HepG2 (cell line): ENCODE measurements at regions not wholly inside any gene's neighbourhood (a gene's known extent, or its start where the extent isn't known, plus 50 kb on each side); places are given as distances from the start of the nearest gene placed in this dataset.

ENCODE experiments used
- ATAC-seq: fragments of 200-7000 bp; cut with Tn5 transposase; 3 replicates; pipeline ENCODE4 v1.9.1; 2020; ENCODE audit warnings: mild to moderate bottlenecking, moderate library complexity
- BruUV-seq: library from RNA; stranded (reverse); fragments of 400-500 nt; replicated peaks from 2 replicates; lab custom pipeline; 2021; lab: Mats Ljungman, UMichigan
- CTCF ChIA-PET: fragments of 300-600 bp; formaldehyde crosslinking; extraction: SDS; loops from one replicate; lab custom pipeline; 2021; ENCODE audit warnings: low total read pairs, inconsistent platforms, low intra/inter-chr PET ratio; lab: Yijun Ruan, JAX
- POLR2A ChIA-PET: fragments of 350-600 bp; sonication (Branson Sonifier 250); formaldehyde crosslinking; loops from one replicate; lab custom pipeline; 2020; ENCODE audit warnings: antibody characterized with exemption, inconsistent platforms; lab: Yijun Ruan, JAX
- DNase-seq: peaks from one replicate; pipeline ENCODE4 v3.0.0-alpha.2; 2015; ENCODE audit warnings: low spot score
- FAIRE-seq: peaks from 3 replicates; lab custom pipeline; 2011; peaks lifted over from hg19 to GRCh38; lab: Jason Lieb, UNC
- H2AFZ ChIP-seq: one replicate; pipeline ENCODE4 v1.6.1; 2011; ENCODE audit warnings: low read length, inconsistent platforms
- H3K27ac ChIP-seq: fragments of 300-600 bp; 3 replicates; pipeline ENCODE4 v1.8.0; 2011; ENCODE audit warnings: mixed run types, mild to moderate bottlenecking, mixed read lengths, low read length, inconsistent platforms; ENCODE audit not compliant: insufficient read depth; ENCODE audit errors: extremely low read length
- H3K27me3 ChIP-seq, 2 experiments: fragments of 200-600 bp in 1 of 2; 2 replicates in 1 of 2; 3 replicates in 1 of 2; pipeline versions ENCODE4 v1.6.0 to v1.8.0; 2011; ENCODE audit warnings: low read length in 2 of 2, mild to moderate bottlenecking in 2 of 2, moderate library complexity in 2 of 2, inconsistent platforms in 1 of 2; ENCODE audit not compliant: insufficient read depth in 2 of 2, control insufficient read depth in 1 of 2
- H3K36me3 ChIP-seq, 2 experiments: fragments of 200-600 bp in 1 of 2; replicated peaks in 1 of 2; 2 replicates in 1 of 2; 3 replicates in 1 of 2; pipeline versions ENCODE4 v1.5.1 to v1.8.0; 2011; ENCODE audit warnings: low read length in 2 of 2, inconsistent platforms in 1 of 2; ENCODE audit not compliant: insufficient read depth in 2 of 2, control insufficient read depth in 1 of 2
- H3K4me1 ChIP-seq: 2 replicates; pipeline ENCODE4 v1.5.1; 2012; ENCODE audit warnings: low read length, inconsistent platforms; ENCODE audit not compliant: insufficient read depth
- H3K4me2 ChIP-seq: 2 replicates; pipeline ENCODE4 v1.6.0; 2011; ENCODE audit warnings: low read depth, low read length, inconsistent platforms
- H3K4me3 ChIP-seq, 3 experiments: fragments of 200-600 bp in 1 of 3; sonication (generic), shearing (Covaris generic) in 1 of 3; replicated peaks in 1 of 3; 2 replicates each; pipeline ENCODE4 v1.5.1; 2011 to 2016; ENCODE audit warnings: low read length in 3 of 3, inconsistent platforms in 2 of 3, low read depth in 2 of 3, mild to moderate bottlenecking in 2 of 3, control low read depth in 1 of 3, mixed read lengths in 1 of 3; ENCODE audit not compliant: insufficient read depth in 1 of 3
- H3K79me2 ChIP-seq: one replicate; pipeline ENCODE4 v1.6.1; 2011; ENCODE audit warnings: low read length, inconsistent platforms; ENCODE audit not compliant: insufficient read depth
- H3K9ac ChIP-seq: 2 replicates; pipeline ENCODE4 v1.6.0; 2011; ENCODE audit warnings: mild to moderate bottlenecking, low read depth, low read length, inconsistent platforms; ENCODE audit not compliant: insufficient read depth
- H3K9me3 ChIP-seq: 2 replicates; pipeline ENCODE4 v1.5.1; 2012; ENCODE audit warnings: mild to moderate bottlenecking, low read length
- H4K20me1 ChIP-seq: 2 replicates; pipeline ENCODE4 v1.6.0; 2011; ENCODE audit warnings: inconsistent platforms, mild to moderate bottlenecking, low read length, moderate library complexity; ENCODE audit not compliant: insufficient read depth
- EHMT2 ChIP-seq: fragments of 200-600 bp; sonication (generic); IDR thresholded peaks from 2 replicates; pipeline ENCODE4 v1.7.0; 2017; ENCODE audit warnings: antibody characterized with exemption, low read depth, low read length, borderline replicate concordance
- ISX ChIP-seq: sonication (generic); formaldehyde crosslinking; conservative IDR thresholded peaks from 2 replicates; pipeline ENCODE4 v1.5.0; 2020; ENCODE audit warnings: missing genetic modification reagents
- JDP2 ChIP-seq: sonication (generic); formaldehyde crosslinking; IDR thresholded peaks from 2 replicates; pipeline ENCODE4 v1.8.1; 2022; ENCODE audit warnings: missing genetic modification reagents, borderline replicate concordance
- KLF13 ChIP-seq: sonication (generic); formaldehyde crosslinking; IDR thresholded peaks from 2 replicates; pipeline ENCODE4 v1.4.0; 2020; ENCODE audit warnings: mild to moderate bottlenecking, missing genetic modification reagents
- NAIF1 ChIP-seq: sonication (generic); formaldehyde crosslinking; IDR thresholded peaks from 2 replicates; pipeline ENCODE4 v1.5.0; 2020; ENCODE audit warnings: mild to moderate bottlenecking, missing genetic modification reagents, borderline replicate concordance
- NFE2L1 ChIP-seq: sonication (generic); formaldehyde crosslinking; IDR thresholded peaks from 2 replicates; pipeline ENCODE4 v1.4.0; 2020; ENCODE audit warnings: missing genetic modification reagents, mild to moderate bottlenecking, borderline replicate concordance
- NFKBIZ ChIP-seq: IDR thresholded peaks from 2 replicates; pipeline ENCODE4 v1.6.1; 2018; ENCODE audit warnings: missing genetic modification reagents, missing compliant biosample characterization
- NFYC ChIP-seq: IDR thresholded peaks from 2 replicates; pipeline ENCODE4 v1.6.1; 2016; ENCODE audit warnings: missing genetic modification reagents, missing compliant biosample characterization
- NKX3-1 ChIP-seq: sonication (generic); formaldehyde crosslinking; IDR thresholded peaks from 2 replicates; pipeline ENCODE4 v1.5.0; 2020; ENCODE audit warnings: missing genetic modification reagents
- ONECUT2 ChIP-seq: sonication (generic); formaldehyde crosslinking; IDR thresholded peaks from 2 replicates; pipeline ENCODE4 v1.4.0; 2020; ENCODE audit warnings: missing genetic modification reagents
- PHB2 ChIP-seq: fragments of 450-650 bp; IDR thresholded peaks from 2 replicates; pipeline ENCODE4 v1.6.1; 2018; ENCODE audit not compliant: partially characterized antibody
- TRAFD1 ChIP-seq: sonication (generic); formaldehyde crosslinking; IDR thresholded peaks from 2 replicates; pipeline ENCODE4 v1.5.1; 2020; ENCODE audit warnings: missing genetic modification reagents, mild to moderate bottlenecking, borderline replicate concordance
- YEATS4 ChIP-seq: sonication (generic); formaldehyde crosslinking; IDR thresholded peaks from 2 replicates; pipeline ENCODE4 v1.4.0; 2020; ENCODE audit warnings: missing genetic modification reagents, borderline replicate concordance
- ZEB1 ChIP-seq: IDR thresholded peaks from 2 replicates; pipeline ENCODE4 v1.6.1; 2012; ENCODE audit warnings: mild to moderate bottlenecking, low read depth, inconsistent platforms; ENCODE audit not compliant: insufficient replicate concordance
- ZFP91 ChIP-seq: sonication (generic); formaldehyde crosslinking; IDR thresholded peaks from 2 replicates; pipeline ENCODE4 v1.9.0; 2022; ENCODE audit warnings: missing genetic modification reagents, mild to moderate bottlenecking, borderline replicate concordance
- ZNF501 ChIP-seq: sonication (generic); formaldehyde crosslinking; IDR thresholded peaks from 2 replicates; pipeline ENCODE4 v1.5.1; 2020; ENCODE audit warnings: mild to moderate bottlenecking, moderate library complexity, missing genetic modification reagents
- ZNF563 ChIP-seq: sonication (generic); formaldehyde crosslinking; IDR thresholded peaks from 2 replicates; pipeline ENCODE4 v1.8.0; 2022; ENCODE audit warnings: mild to moderate bottlenecking, moderate library complexity, missing genetic modification reagents
- ZNF841 ChIP-seq: sonication (generic); formaldehyde crosslinking; IDR thresholded peaks from 2 replicates; pipeline ENCODE4 v1.8.1; 2023; ENCODE audit warnings: missing genetic modification reagents, borderline replicate concordance
- ZZZ3 ChIP-seq: sonication (generic); formaldehyde crosslinking; IDR thresholded peaks from 2 replicates; pipeline ENCODE4 v1.4.0; 2020; ENCODE audit warnings: missing genetic modification reagents, mild to moderate bottlenecking, borderline replicate concordance
- WGBS: methylation state at CpG from one replicate; pipeline ENCODE4 v1.1.6; 2017; ENCODE audit warnings: low lambda C conversion rate; 5-methylcytosine and 5-hydroxymethylcytosine counted together
- in situ Hi-C: cut with HindIII; loops from 2 replicates; pipeline ENCODE4 v1.10.0; 2017; ENCODE audit warnings: low pct_unique_long_range_greater_than_20kb; ENCODE audit not compliant: extremely low pct_ligation_motif_present
- intact Hi-C: fragments of 100-400 bp; cut with micrococcal nuclease; formaldehyde crosslinking; loops from one replicate; pipeline ENCODE4 v1.10.0; 2022; ENCODE audit not compliant: unreplicated experiment
- TF ChIP-seq, protein P1 (sequence below): sonication (generic); formaldehyde crosslinking; IDR thresholded peaks from 2 replicates; pipeline ENCODE4 v1.8.1; 2023; ENCODE audit warnings: missing genetic modification reagents, inconsistent platforms, borderline replicate concordance

- CTCF ChIA-PET, result no interaction called here
- no TSS peak for BruUV-seq
Measured at GRCh38 chr7:118862740-118863139, 638.2 kb downstream of the ANKRD7 start.

More at GRCh38 chr7:118862740-118863139, 638.2 kb downstream of the ANKRD7 start:
- no peak overlapping the region for H3K4me3 ChIP-seq
- DNase-seq (no peak), ATAC-seq (no peak)
- in situ Hi-C loops, result no loop called here
- H2AFZ ChIP-seq, result no peak overlapping the region
- no peaks in the 10 kb centered on the region for H3K9me3 ChIP-seq
- WGBS, result 0% methylated on average over 1 of the region's 1 CpG
- H3K36me3 ChIP-seq, result no peaks in the 10 kb centered on the region
- no peak overlapping the region for H3K4me2 ChIP-seq
- no peak for TF ChIP-seq TRAFD1 (CRISPR knock-in tag)
- no peak for TF ChIP-seq EHMT2
- no peak for TF ChIP-seq ZEB1
- TF ChIP-seq, protein P1, sequence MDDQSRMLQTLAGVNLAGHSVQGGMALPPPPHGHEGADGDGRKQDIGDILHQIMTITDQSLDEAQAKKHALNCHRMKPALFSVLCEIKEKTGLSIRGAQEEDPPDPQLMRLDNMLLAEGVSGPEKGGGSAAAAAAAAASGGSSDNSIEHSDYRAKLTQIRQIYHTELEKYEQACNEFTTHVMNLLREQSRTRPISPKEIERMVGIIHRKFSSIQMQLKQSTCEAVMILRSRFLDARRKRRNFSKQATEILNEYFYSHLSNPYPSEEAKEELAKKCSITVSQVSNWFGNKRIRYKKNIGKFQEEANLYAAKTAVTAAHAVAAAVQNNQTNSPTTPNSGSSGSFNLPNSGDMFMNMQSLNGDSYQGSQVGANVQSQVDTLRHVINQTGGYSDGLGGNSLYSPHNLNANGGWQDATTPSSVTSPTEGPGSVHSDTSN (CRISPR knock-in tag), result no peak
- no peak for TF ChIP-seq ZNF563 (CRISPR knock-in tag)
- no peak for TF ChIP-seq JDP2 (CRISPR knock-in tag)
- TF ChIP-seq NFKBIZ (CRISPR knock-in tag), result no peak
- no peak for TF ChIP-seq ZNF501 (CRISPR knock-in tag)
- no peak for TF ChIP-seq PHB2
- no peak for TF ChIP-seq KLF13
- TF ChIP-seq ZNF841 (CRISPR knock-in tag), result no peak
- TF ChIP-seq ISX (CRISPR knock-in tag), result no peak
- TF ChIP-seq ONECUT2 (CRISPR knock-in tag), result no peak
- TF ChIP-seq NAIF1 (CRISPR knock-in tag), result no peak
- no peak for TF ChIP-seq ZFP91 (CRISPR knock-in tag)
- no peak for TF ChIP-seq YEATS4
- no peak for TF ChIP-seq NKX3-1 (CRISPR knock-in tag)
- no peak for TF ChIP-seq NFYC (CRISPR knock-in tag)
- TF ChIP-seq NFE2L1 (CRISPR knock-in tag), result no peak
- no peak for TF ChIP-seq ZZZ3 (CRISPR knock-in tag)
- TF ChIP-seq, all 625 proteins: peak for 0
- no peaks in the 10 kb centered on the region for H3K79me2 ChIP-seq
- H3K27me3 ChIP-seq, result no peaks in the 10 kb centered on the region
- no peak overlapping the region for H3K9ac ChIP-seq
- H4K20me1 ChIP-seq, result no peaks in the 10 kb centered on the region
- FAIRE-seq, result no peak
- intact Hi-C loops, result no loop called here
- POLR2A ChIA-PET, result no interaction called here
- no peak overlapping the region for H3K27ac ChIP-seq
- H3K4me1 ChIP-seq, result no peaks in the 10 kb centered on the region
